ENCODE measurements at regions not wholly inside any gene's neighbourhood (a gene's known extent, or its start where the extent isn't known, plus 50 kb on each side); places are given as distances from the start of the nearest gene placed in this dataset.

GRCh38 chr21:24658026-24658425 is 949.3 kb downstream of the MRPL39 start:
- in situ Hi-C loops (cut with MboI) = no loop called here
- no peak overlapping the region for H3K4me2 ChIP-seq (ENCODE audit: unreplicated experiment)
- no peak for TF ChIP-seq EZH2phosphoT487 (IDR thresholded peaks at IDR 0.05; ENCODE audit: insufficient read depth, low read depth)
- no peak for TF ChIP-seq EZH2 (IDR thresholded peaks at IDR 0.05; ENCODE audit: insufficient read depth, poor library complexity, severe bottlenecking)
- H3K36me3 ChIP-seq (ENCODE audit: low read depth) = no peaks in the 10 kb centered on the region
- 4 to 11% methylated on average over 1 of the region's 1 CpG for WGBS, 2 experiments (ENCODE audit: low coverage in 1 of 2, low lambda C conversion rate in 2 of 2, missing lambda C conversion rate in 2 of 2)
- no peak overlapping the region for H3K9ac ChIP-seq
- H3K4me1 ChIP-seq (ENCODE audit: insufficient read depth) = no peaks in the 10 kb centered on the region
- H3K9me2 ChIP-seq (ENCODE audit: insufficient read depth) = no peaks in the 10 kb centered on the region
- no peak overlapping the region for H3K27ac ChIP-seq
- DNase-seq = no peak
- H3K27me3 ChIP-seq (replicated peaks; ENCODE audit: insufficient read depth) = no peaks in the 10 kb centered on the region
- no peaks in the 10 kb centered on the region for H4K20me1 ChIP-seq (ENCODE audit: insufficient read depth)
- no peak overlapping the region for H2AFZ ChIP-seq
- H3K79me2 ChIP-seq (ENCODE audit: insufficient read depth) = no peaks in the 10 kb centered on the region
- H3K4me3 ChIP-seq = no peak overlapping the region
- no peaks in the 10 kb centered on the region for H3K9me3 ChIP-seq (ENCODE audit: low read depth)
- H3F3A ChIP-seq (ENCODE audit: insufficient read depth) = no peaks in the 10 kb centered on the region

DNA sequence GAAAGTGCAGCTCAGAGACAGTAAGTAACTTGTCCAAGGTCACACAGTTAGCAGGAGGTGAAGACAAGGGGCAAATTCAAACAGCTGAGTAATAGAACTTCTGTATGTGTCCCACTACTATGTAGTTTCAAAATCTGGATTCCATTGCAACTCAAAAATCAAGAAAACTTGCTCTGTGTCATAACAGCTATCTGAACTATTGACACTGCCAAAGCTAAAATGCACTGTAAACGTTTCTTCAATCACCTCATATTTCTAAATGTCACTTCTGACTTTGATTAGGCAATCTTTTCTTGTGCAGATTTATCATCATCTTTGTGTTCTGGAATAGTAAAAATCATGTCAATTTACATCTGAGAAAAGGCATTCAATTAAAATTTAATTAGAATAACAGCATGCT is 957.6 kb downstream of the MRPL39 start:
- Histone ChIP-seq H3K4me1 (ENCODE audit: insufficient read depth) (no peaks in the 10 kb centered on the region), H3K4me3 (no peak overlapping the region), H3K27me3 (replicated peaks; ENCODE audit: insufficient read depth) (no peaks in the 10 kb centered on the region), H3K79me2 (ENCODE audit: insufficient read depth) (no peaks in the 10 kb centered on the region), H2AFZ (no peak overlapping the region), H3K9me2 (ENCODE audit: insufficient read depth) (no peaks in the 10 kb centered on the region), H3K9ac (no peak overlapping the region), H3K4me2 (ENCODE audit: unreplicated experiment) (no peak overlapping the region), H3K27ac (no peak overlapping the region), H3K36me3 (ENCODE audit: low read depth) (no peaks in the 10 kb centered on the region), H3K9me3 (ENCODE audit: low read depth) (no peaks in the 10 kb centered on the region), H3F3A (ENCODE audit: insufficient read depth) (no peaks in the 10 kb centered on the region), H4K20me1 (ENCODE audit: insufficient read depth) (no peaks in the 10 kb centered on the region)
- in situ Hi-C loops (cut with MboI) = no loop called here
- WGBS, 2 experiments (ENCODE audit: low coverage in 1 of 2, low lambda C conversion rate in 2 of 2, missing lambda C conversion rate in 2 of 2) = 0% methylated on average over 1 of the region's 1 CpG
- DNase-seq = no peak
- TF ChIP-seq EZH2 (IDR thresholded peaks at IDR 0.05; ENCODE audit: insufficient read depth, poor library complexity, severe bottlenecking) (no peak), EZH2phosphoT487 (IDR thresholded peaks at IDR 0.05; ENCODE audit: insufficient read depth, low read depth) (no peak)

DNA sequence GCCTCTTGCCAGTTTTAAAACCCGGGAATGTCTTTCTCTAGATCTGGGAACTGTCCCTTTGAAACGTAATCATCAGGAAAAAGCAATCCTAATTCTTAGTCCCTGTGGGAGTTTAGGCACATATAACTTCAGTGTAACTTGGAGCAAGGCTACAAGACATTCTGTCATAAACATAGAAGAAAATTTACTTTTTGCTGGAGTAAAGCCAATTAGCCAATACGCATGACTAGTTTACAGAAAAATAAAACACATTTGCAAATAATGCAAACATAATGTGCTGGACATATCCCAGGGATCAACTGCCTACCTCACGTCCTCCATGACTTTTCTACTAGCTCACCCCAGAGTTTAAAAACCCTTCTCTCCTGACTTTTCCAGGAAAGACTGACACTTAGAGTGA is 970.6 kb downstream of the MRPL39 start:
- Histone ChIP-seq H2AFZ (no peak overlapping the region), H3K9me3 (ENCODE audit: low read depth) (no peaks in the 10 kb centered on the region), H3F3A (ENCODE audit: insufficient read depth) (no peaks in the 10 kb centered on the region), H3K9ac (no peak overlapping the region), H4K20me1 (ENCODE audit: insufficient read depth) (no peaks in the 10 kb centered on the region), H3K4me3 (no peak overlapping the region), H3K9me2 (ENCODE audit: insufficient read depth) (no peaks in the 10 kb centered on the region), H3K36me3 (ENCODE audit: low read depth) (no peaks in the 10 kb centered on the region), H3K27ac (no peak overlapping the region), H3K79me2 (ENCODE audit: insufficient read depth) (no peaks in the 10 kb centered on the region), H3K4me2 (ENCODE audit: unreplicated experiment) (no peak overlapping the region), H3K4me1 (ENCODE audit: insufficient read depth) (no peaks in the 10 kb centered on the region), H3K27me3 (replicated peaks; ENCODE audit: insufficient read depth) (no peaks in the 10 kb centered on the region)
- no peak for DNase-seq
- in situ Hi-C loops (cut with MboI) = no loop called here
- TF ChIP-seq EZH2phosphoT487 (IDR thresholded peaks at IDR 0.05; ENCODE audit: insufficient read depth, low read depth) = no peak
- TF ChIP-seq EZH2 (IDR thresholded peaks at IDR 0.05; ENCODE audit: insufficient read depth, poor library complexity, severe bottlenecking) = no peak
- 10 to 11% methylated on average over 4 of the region's 4 CpGs for WGBS, 2 experiments (ENCODE audit: low coverage in 1 of 2, low lambda C conversion rate in 2 of 2, missing lambda C conversion rate in 2 of 2)

- Histone ChIP-seq H3F3A (ENCODE audit: insufficient read depth) (no peaks in the 10 kb centered on the region), H3K9me2 (ENCODE audit: insufficient read depth) (no peaks in the 10 kb centered on the region), H3K4me1 (ENCODE audit: insufficient read depth) (no peaks in the 10 kb centered on the region), H2AFZ (no peak overlapping the region), H3K27ac (no peak overlapping the region), H3K9ac (no peak overlapping the region), H3K36me3 (ENCODE audit: low read depth) (no peaks in the 10 kb centered on the region), H3K4me3 (no peak overlapping the region), H3K9me3 (ENCODE audit: low read depth) (no peaks in the 10 kb centered on the region), H3K79me2 (ENCODE audit: insufficient read depth) (no peaks in the 10 kb centered on the region), H4K20me1 (ENCODE audit: insufficient read depth) (no peaks in the 10 kb centered on the region), H3K27me3 (replicated peaks; ENCODE audit: insufficient read depth) (no peaks in the 10 kb centered on the region), H3K4me2 (ENCODE audit: unreplicated experiment) (no peak overlapping the region)
- in situ Hi-C loops (cut with MboI) = no loop called here
- WGBS, 2 experiments (ENCODE audit: low coverage in 1 of 2, low lambda C conversion rate in 2 of 2, missing lambda C conversion rate in 2 of 2) = 13 to 24% methylated on average over 3 of the region's 3 CpGs
- no peak for TF ChIP-seq EZH2phosphoT487 (IDR thresholded peaks at IDR 0.05; ENCODE audit: insufficient read depth, low read depth)
- TF ChIP-seq EZH2 (IDR thresholded peaks at IDR 0.05; ENCODE audit: insufficient read depth, poor library complexity, severe bottlenecking) = no peak
- DNase-seq = no peak
These were observed 972.5 kb downstream of the MRPL39 start for GRCh38 chr21:24634749-24635148.

DNA sequence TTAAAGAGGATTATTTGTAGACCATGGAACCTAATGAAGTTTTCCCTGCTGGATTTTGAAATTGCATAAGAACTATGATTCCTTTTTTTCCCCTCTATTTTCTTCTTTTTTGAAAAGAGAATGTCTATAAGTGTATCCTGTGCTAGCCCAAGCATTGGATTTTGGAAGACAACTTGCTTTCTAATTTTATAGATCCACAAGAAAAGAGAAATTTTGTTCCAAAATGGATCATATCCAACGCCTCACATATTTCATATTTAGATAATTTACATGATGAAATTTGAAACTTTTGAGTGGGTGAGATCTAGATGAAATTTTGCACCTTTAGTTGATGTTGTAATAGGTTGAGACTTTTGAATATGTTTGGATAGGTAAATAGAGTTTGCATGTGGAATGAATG is 978.7 kb downstream of the MRPL39 start:
- H3K4me2 ChIP-seq (ENCODE audit: unreplicated experiment) = no peak overlapping the region
- peaks cover 6% of the 10 kb centered on the region for H3K9me3 ChIP-seq (ENCODE audit: low read depth)
- no peaks in the 10 kb centered on the region for H3K4me1 ChIP-seq (ENCODE audit: insufficient read depth)
- 0 to 7% methylated on average over 1 of the region's 1 CpG for WGBS, 2 experiments (ENCODE audit: low coverage in 1 of 2, low lambda C conversion rate in 2 of 2, missing lambda C conversion rate in 2 of 2)
- H3K9ac ChIP-seq = no peak overlapping the region
- no peaks in the 10 kb centered on the region for H3K79me2 ChIP-seq (ENCODE audit: insufficient read depth)
- H4K20me1 ChIP-seq (ENCODE audit: insufficient read depth) = no peaks in the 10 kb centered on the region
- no peaks in the 10 kb centered on the region for H3K27me3 ChIP-seq (replicated peaks; ENCODE audit: insufficient read depth)
- H3K36me3 ChIP-seq (ENCODE audit: low read depth) = no peaks in the 10 kb centered on the region
- TF ChIP-seq EZH2 (IDR thresholded peaks at IDR 0.05; ENCODE audit: insufficient read depth, poor library complexity, severe bottlenecking) (no peak), EZH2phosphoT487 (IDR thresholded peaks at IDR 0.05; ENCODE audit: insufficient read depth, low read depth) (no peak)
- no peaks in the 10 kb centered on the region for H3K9me2 ChIP-seq (ENCODE audit: insufficient read depth)
- no peak overlapping the region for H2AFZ ChIP-seq
- H3K27ac ChIP-seq = no peak overlapping the region
- no peak for DNase-seq
- in situ Hi-C loops (cut with MboI) = no loop called here
- H3F3A ChIP-seq (ENCODE audit: insufficient read depth) = no peaks in the 10 kb centered on the region
- H3K4me3 ChIP-seq = no peak overlapping the region

Measured in GM23248 (cell line).